ENCODE measurements at regions not wholly inside any gene's neighbourhood (a gene's known extent, or its start where the extent isn't known, plus 50 kb on each side); places are given as distances from the start of the nearest gene placed in this dataset.

GRCh38 chr9:109616571-109617120 is 118.5 kb upstream of the PTPN3 start:
- ChIA-PET POLR2A (interaction anchor here (0.6 kb wide), 1 partner anchor 911 kb away, joined by 4 read pairs; no protein-coding TSS in a partner anchor), CTCF (no interaction called here)
- Histone ChIP-seq H3K27me3 (ENCODE audit: control insufficient read depth in 2 of 2, insufficient read depth in 2 of 2, low read length in 2 of 2) (no peaks in the 10 kb centered on the region), H3K4me1 (ENCODE audit: control insufficient read depth, extremely low read depth, insufficient read depth, low read length) (no peaks in the 10 kb centered on the region), H3K27ac (ENCODE audit: insufficient read depth, low read depth, low read length) (no peak overlapping the region), H3K9me1 (replicated peaks; ENCODE audit: control insufficient read depth, extremely low read depth, insufficient read depth, low read length) (no peaks in the 10 kb centered on the region), H2AFZ (ENCODE audit: low read depth, low read length) (no peak overlapping the region), H3K9ac (replicated peaks; ENCODE audit: extremely low read depth, insufficient read depth, low read length) (no peak overlapping the region), H3K4me2 (ENCODE audit: insufficient read depth, low read length) (no peak overlapping the region), H3K79me2 (ENCODE audit: control insufficient read depth, insufficient read depth, low read length) (no peaks in the 10 kb centered on the region), H3K4me3 (replicated peaks in 1 of 3; ENCODE audit: insufficient read depth in 1 of 3, low read depth in 1 of 3, low read length in 3 of 3) (no peak overlapping the region), H4K20me1 (replicated peaks; ENCODE audit: control insufficient read depth, extremely low read depth, insufficient read depth, low read length) (no peaks in the 10 kb centered on the region), H3K9me3 (replicated peaks; ENCODE audit: control insufficient read depth, insufficient read depth, low read length) (no peaks in the 10 kb centered on the region), H3K36me3 (ENCODE audit: control insufficient read depth in 2 of 2, extremely low read depth in 1 of 2, insufficient read depth in 2 of 2, low read length in 2 of 2) (no peaks in the 10 kb centered on the region)
- intact Hi-C loops (cut with micrococcal nuclease) (no loop called here), dilution Hi-C loops (cut with MboI; ENCODE audit: extremely low pct_ligation_motif_present, low sequenced_read_pairs) (no loop called here)
- BruUV-seq (replicated peaks) = no TSS peak
- TF ChIP-seq EZH2 (IDR thresholded peaks at IDR 0.05; ENCODE audit: borderline replicate concordance, low read depth, low read length, severe bottlenecking) = no peak
- no peak for TF ChIP-seq MYC (IDR thresholded peaks at IDR 0.05; ENCODE audit: low read depth, low read length)
- TF ChIP-seq GATA2 (IDR thresholded peaks at IDR 0.05; ENCODE audit: insufficient read depth, insufficient read length, low read depth, low read length) = no peak
- TF ChIP-seq FOS (IDR thresholded peaks at IDR 0.05; ENCODE audit: borderline replicate concordance, insufficient read depth, low read length) = no peak
- no peak for TF ChIP-seq CTCF (IDR thresholded peaks at IDR 0.05; ENCODE audit: extremely low read depth in 1 of 2, insufficient read depth in 1 of 2, low read depth in 1 of 2, low read length in 2 of 2)
- no peak for TF ChIP-seq MAX (IDR thresholded peaks at IDR 0.05; ENCODE audit: insufficient read depth, insufficient read length)
- TF ChIP-seq POLR2AphosphoS5 (IDR thresholded peaks at IDR 0.05; ENCODE audit: insufficient read depth, low read depth, low read length) = no peak
- no peak for TF ChIP-seq POLR2A (IDR thresholded peaks at IDR 0.05; ENCODE audit: low read depth, low read length)
- no peak for TF ChIP-seq JUN (IDR thresholded peaks at IDR 0.05; ENCODE audit: borderline replicate concordance, insufficient read depth, insufficient read length, low read depth)
- no peak for DNase-seq (ENCODE audit: low read depth, low spot score)
- no peak for FAIRE-seq

All from endothelial cell of umbilical vein (primary cell).